HL-60/S4 treated with retinoic acid at 250 ng/mL for 4 days and 3 days (cell line): ENCODE measurements at regions not wholly inside any gene's neighbourhood (a gene's known extent, or its start where the extent isn't known, plus 50 kb on each side); places are given as distances from the start of the nearest gene placed in this dataset.

Experiments used
- in situ Hi-C: fragments of 300-500 bp; cut with MboI; formaldehyde crosslinking; loops from 2 replicates; pipeline ENCODE4 v1.7.0; 2022; ENCODE audit warnings: low sequenced_read_pairs

DNA sequence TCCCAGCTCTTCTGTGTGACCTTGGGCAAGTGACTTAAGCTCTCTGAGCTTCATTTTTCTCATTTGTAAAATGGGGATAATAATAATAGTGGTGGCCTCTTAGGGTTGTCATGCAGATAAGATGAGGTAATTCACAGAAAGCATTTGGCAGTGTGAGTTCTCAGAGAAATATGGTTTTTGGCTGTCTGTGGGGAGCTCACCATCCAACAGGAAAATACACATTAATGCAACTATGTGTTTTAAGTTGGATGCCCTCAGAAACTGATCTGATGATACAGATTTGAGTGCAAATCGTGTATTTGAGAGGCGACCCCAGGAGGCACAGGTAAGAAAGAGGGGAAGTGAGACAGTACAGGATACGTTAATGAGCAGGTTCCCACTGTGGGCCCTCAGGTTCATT lies 56.1 kb upstream of the SPRED2 start:
- in situ Hi-C loops = no loop called here

DNA sequence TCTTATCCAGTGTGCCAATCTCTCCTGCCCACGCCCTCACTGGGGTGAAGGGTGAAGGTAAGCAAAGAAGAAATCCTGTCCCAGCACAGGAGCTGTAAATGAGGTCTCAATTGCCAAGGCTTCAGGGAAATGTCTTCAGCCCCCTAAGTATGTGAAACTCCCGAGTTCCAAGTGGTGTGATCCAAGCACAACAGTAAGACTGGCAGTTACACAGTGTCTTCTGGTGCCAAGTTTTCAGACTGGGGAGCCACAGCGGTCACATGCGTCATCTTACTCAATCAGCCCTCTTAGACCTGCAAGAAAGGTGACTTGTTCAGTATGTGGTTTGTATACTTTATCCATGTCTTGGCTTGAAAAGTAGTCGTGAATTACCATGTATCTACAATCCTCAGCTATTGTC lies 55.0 kb upstream of the SPRED2 start:
- in situ Hi-C loops = no loop called here

DNA sequence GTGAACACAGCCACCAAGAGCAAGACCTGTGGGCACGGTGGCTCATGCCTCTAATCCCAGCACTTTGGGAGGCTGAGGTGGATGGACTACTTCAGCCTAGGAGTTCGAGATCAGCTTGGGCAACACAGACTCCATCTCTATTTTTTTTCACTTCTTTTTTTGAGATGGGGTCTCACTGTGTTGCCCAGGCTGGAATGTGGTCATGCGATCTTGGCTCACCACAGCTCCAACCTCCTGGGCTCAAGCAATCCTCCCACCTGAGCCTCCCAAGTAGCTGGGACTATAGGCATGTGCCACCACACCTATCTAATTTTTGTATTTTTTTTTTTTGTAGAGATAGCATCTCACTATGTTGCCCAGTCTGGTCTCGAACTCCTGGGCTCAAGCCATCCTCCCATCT lies 54.4 kb upstream of the SPRED2 start:
- in situ Hi-C loops = no loop called here

DNA sequence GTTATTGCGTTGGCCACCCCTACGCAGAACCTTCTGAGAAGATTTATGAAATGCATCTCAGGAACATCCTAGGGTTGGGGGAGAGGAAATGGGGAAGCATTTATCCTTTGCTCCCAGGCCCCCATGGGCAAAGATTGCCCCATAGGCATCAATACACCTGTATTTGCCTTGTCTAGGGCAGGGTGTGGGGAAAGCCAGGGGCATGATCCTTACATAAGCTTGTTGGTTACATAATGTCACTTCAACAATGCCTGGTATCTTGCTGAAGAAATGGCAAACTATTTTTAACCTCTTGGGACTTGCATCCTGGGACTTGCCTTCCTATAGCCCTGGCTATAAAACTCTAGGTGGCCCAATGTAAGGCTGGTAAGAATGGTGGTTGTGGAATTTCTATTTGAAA lies 53.9 kb upstream of the SPRED2 start:
- in situ Hi-C loops = no loop called here

DNA sequence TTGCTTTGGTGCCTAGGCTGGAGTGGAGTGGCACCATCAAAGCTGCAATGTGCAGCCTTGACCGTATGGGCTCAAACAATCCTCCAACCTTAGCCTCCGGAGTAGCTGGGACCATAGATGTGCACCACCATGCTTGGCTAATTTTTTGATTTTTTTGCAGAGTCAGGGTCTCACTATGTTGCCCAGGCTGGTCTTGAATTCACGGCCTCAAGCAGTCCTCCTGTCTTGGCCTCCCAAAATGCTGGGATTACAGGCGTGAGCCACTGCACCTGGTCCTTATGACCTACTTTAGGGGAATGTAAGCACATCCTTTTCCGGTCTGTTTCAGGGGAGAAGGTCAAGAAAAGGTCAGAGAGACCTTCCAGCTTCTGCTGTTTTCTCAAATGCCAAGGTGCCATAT lies 53.4 kb upstream of the SPRED2 start:
- in situ Hi-C loops = no loop called here

DNA sequence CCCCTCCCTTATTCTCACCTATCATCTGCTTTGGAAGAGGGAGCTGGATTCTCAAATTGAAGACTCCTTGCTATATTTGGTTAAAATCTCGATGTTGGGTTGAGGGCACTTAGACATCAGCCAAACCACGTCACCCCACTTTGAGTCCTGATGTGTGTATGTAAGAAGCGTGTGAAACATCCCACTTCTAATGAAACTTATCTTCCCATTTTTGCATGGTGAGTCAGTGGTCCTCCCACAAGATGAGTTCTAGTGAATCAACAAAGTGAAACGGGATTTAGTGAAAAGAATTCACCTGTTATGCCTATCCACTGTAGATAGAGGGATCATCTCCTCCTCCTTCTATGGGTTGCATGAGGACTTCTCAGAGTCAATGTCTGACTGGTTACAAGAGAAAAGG lies 51.4 kb upstream of the SPRED2 start:
- in situ Hi-C loops = no loop called here

DNA sequence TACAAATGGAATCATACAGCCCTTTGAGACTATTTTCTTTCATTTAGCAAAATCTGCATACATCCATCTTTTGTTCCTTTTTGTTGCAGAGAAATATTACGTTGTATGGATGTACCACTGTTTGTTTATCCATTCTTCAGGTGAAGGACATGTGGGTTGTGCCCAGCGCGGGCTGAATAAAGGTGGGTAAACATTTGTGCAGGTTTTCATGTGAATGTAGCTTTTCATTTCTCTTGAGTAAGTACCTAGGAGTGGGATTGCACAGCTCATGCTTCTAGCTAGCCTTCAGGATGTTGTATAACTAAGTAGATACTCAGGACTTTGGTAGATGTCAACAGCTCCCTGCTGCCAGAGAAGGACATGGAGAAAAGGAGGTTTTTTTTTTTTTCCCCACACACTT lies 50.6 kb upstream of the SPRED2 start:
- in situ Hi-C loops = no loop called here
